Liver (tissue), 7 donors: ENCODE measurements at regions not wholly inside any gene's neighbourhood (a gene's known extent, or its start where the extent isn't known, plus 50 kb on each side); places are given as distances from the start of the nearest gene placed in this dataset.

Experiments used
- DNase-seq: peaks from one replicate; pipeline ENCODE4 v3.0.0-alpha.2; 2017; ENCODE audit warnings: low spot score
- H3K27ac ChIP-seq, 2 donors: one replicate each; pipeline ENCODE4 v1.7.0; 2013; ENCODE audit warnings: inconsistent platforms in 2 of 2, low read length in 2 of 2, control low read depth in 1 of 2, low read depth in 1 of 2, mild to moderate bottlenecking in 1 of 2
- H3K27me3 ChIP-seq, 4 donors: one replicate each; pipeline versions ENCODE4 v1.6.1 to v1.7.0; 2013; ENCODE audit warnings: low read length in 3 of 4, inconsistent platforms in 1 of 4, mild to moderate bottlenecking in 1 of 4, moderate library complexity in 1 of 4; ENCODE audit not compliant: control insufficient read depth in 4 of 4, insufficient read depth in 4 of 4
- H3K36me3 ChIP-seq, 4 donors: one replicate each; pipeline versions ENCODE4 v1.6.1 to v1.7.0; 2013; ENCODE audit warnings: low read length in 3 of 4, mild to moderate bottlenecking in 3 of 4, low read depth in 1 of 4, moderate library complexity in 1 of 4; ENCODE audit not compliant: control insufficient read depth in 4 of 4, insufficient read depth in 3 of 4
- H3K4me1 ChIP-seq, 4 donors: one replicate each; pipeline versions ENCODE4 v1.6.1 to v1.7.0; 2013; ENCODE audit warnings: low read length in 3 of 4, mild to moderate bottlenecking in 3 of 4, moderate library complexity in 1 of 4; ENCODE audit not compliant: control insufficient read depth in 4 of 4, insufficient read depth in 4 of 4
- H3K4me3 ChIP-seq, 3 donors: one replicate each; pipeline versions ENCODE4 v1.6.1 to v1.7.0; 2013; ENCODE audit warnings: low read length in 3 of 3, control low read depth in 1 of 3, low read depth in 1 of 3, mild to moderate bottlenecking in 1 of 3
- H3K9ac ChIP-seq, 2 donors: one replicate each; pipeline ENCODE4 v1.7.0; 2013; ENCODE audit warnings: low read length in 2 of 2, mild to moderate bottlenecking in 2 of 2, moderate library complexity in 2 of 2, control low read depth in 1 of 2, low read depth in 1 of 2
- H3K9me3 ChIP-seq, 4 donors: one replicate each; pipeline versions ENCODE4 v1.6.1 to v1.7.0; 2013; ENCODE audit warnings: low read length in 3 of 4; ENCODE audit not compliant: control insufficient read depth in 4 of 4
- FOXA1 ChIP-seq: IDR thresholded peaks from 2 replicates; pipeline ENCODE4 v1.6.1; 2016; ENCODE audit warnings: antibody characterized with exemption
- FOXA2 ChIP-seq: IDR thresholded peaks from 2 replicates; pipeline ENCODE4 v1.6.1; 2016; ENCODE audit warnings: antibody characterized with exemption
- GABPA ChIP-seq, 2 donors: IDR thresholded peaks in 1 of 2; conservative IDR thresholded peaks in 1 of 2; 2 replicates each; pipeline ENCODE4 v1.6.1; 2016; ENCODE audit warnings: antibody characterized with exemption in 2 of 2, mild to moderate bottlenecking in 1 of 2, moderate library complexity in 1 of 2
- HNF4G ChIP-seq: IDR thresholded peaks from 2 replicates; pipeline ENCODE4 v1.6.1; 2016; ENCODE audit warnings: antibody characterized with exemption
- NR2F2 ChIP-seq: IDR thresholded peaks from 2 replicates; pipeline ENCODE4 v1.6.1; 2016; ENCODE audit warnings: antibody characterized with exemption
- TAF1 ChIP-seq: conservative IDR thresholded peaks from 2 replicates; pipeline ENCODE4 v1.6.1; 2016; ENCODE audit warnings: antibody characterized with exemption, mild to moderate bottlenecking
- YY1 ChIP-seq: IDR thresholded peaks from 2 replicates; pipeline ENCODE4 v1.6.1; 2016; ENCODE audit warnings: antibody characterized with exemption, mild to moderate bottlenecking
- WGBS: extraction: QIAGEN DNeasy Blood & Tissue Kit; methylation state at CpG from one replicate; pipeline ENCODE4 v1.1.7; 2013; 5-methylcytosine and 5-hydroxymethylcytosine counted together
- TF ChIP-seq, protein P1 (sequence below): IDR thresholded peaks from 2 replicates; pipeline ENCODE4 v1.6.1; 2016; ENCODE audit warnings: antibody characterized with exemption
- TF ChIP-seq, protein P2 (sequence below): IDR thresholded peaks from 2 replicates; pipeline ENCODE4 v1.6.1; 2016; ENCODE audit warnings: antibody characterized with exemption, mild to moderate bottlenecking
- donor health status: healthy.
- donor health status: healthy.
- donor health status: healthy.
- donor health status: healthy.

DNA sequence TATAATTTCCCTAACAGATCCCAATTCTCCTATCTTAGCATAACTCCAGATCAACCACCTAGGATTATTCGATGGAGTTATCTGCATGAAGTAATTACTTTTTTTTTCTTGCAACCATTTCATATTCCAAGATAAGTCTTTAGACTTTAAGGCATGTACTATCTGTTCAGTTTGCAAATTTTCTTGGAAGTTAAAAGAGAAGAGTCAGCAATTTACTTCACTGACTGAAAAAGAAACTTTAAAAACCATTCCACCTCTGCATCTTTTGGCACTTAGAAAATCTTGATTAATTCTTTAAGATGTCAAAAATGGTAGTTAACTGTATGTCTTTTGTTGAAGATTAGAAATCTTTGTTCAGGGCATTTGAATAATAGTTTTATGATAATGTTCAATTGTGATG lies 830.5 kb upstream of the KLHL29 start (continued):
- TF ChIP-seq, protein P1, sequence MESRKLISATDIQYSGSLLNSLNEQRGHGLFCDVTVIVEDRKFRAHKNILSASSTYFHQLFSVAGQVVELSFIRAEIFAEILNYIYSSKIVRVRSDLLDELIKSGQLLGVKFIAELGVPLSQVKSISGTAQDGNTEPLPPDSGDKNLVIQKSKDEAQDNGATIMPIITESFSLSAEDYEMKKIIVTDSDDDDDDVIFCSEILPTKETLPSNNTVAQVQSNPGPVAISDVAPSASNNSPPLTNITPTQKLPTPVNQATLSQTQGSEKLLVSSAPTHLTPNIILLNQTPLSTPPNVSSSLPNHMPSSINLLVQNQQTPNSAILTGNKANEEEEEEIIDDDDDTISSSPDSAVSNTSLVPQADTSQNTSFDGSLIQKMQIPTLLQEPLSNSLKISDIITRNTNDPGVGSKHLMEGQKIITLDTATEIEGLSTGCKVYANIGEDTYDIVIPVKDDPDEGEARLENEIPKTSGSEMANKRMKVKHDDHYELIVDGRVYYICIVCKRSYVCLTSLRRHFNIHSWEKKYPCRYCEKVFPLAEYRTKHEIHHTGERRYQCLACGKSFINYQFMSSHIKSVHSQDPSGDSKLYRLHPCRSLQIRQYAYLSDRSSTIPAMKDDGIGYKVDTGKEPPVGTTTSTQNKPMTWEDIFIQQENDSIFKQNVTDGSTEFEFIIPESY: no peak

DNA sequence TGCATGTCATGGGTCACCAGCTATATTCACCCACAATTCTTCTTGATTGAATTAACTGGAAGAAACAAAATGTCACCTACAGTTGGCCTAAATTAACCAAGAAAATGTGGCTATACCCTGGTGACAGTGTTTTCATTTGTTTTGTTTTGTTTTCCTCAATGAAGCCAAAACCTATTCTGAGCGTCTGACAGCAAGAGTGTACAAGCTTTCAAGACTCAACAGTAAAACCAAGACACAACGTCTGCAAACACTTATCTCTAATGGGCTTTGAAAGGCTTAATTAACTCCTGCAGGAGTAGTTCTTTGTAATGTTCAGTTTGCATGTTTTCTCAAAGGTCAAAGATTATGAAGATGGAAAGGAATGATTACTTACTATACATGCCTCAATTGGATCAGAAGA lies 827.6 kb upstream of the KLHL29 start:
- no peak for DNase-seq
- TF ChIP-seq, protein P2, sequence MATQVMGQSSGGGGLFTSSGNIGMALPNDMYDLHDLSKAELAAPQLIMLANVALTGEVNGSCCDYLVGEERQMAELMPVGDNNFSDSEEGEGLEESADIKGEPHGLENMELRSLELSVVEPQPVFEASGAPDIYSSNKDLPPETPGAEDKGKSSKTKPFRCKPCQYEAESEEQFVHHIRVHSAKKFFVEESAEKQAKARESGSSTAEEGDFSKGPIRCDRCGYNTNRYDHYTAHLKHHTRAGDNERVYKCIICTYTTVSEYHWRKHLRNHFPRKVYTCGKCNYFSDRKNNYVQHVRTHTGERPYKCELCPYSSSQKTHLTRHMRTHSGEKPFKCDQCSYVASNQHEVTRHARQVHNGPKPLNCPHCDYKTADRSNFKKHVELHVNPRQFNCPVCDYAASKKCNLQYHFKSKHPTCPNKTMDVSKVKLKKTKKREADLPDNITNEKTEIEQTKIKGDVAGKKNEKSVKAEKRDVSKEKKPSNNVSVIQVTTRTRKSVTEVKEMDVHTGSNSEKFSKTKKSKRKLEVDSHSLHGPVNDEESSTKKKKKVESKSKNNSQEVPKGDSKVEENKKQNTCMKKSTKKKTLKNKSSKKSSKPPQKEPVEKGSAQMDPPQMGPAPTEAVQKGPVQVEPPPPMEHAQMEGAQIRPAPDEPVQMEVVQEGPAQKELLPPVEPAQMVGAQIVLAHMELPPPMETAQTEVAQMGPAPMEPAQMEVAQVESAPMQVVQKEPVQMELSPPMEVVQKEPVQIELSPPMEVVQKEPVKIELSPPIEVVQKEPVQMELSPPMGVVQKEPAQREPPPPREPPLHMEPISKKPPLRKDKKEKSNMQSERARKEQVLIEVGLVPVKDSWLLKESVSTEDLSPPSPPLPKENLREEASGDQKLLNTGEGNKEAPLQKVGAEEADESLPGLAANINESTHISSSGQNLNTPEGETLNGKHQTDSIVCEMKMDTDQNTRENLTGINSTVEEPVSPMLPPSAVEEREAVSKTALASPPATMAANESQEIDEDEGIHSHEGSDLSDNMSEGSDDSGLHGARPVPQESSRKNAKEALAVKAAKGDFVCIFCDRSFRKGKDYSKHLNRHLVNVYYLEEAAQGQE: no peak
- no peak for TF ChIP-seq FOXA2
- TF ChIP-seq GABPA (IDR thresholded peaks at IDR 0.05 in 1 of 2, conservative IDR thresholded peaks at IDR 0.05 in 1 of 2): no peak
- no peaks in the 10 kb centered on the region for H3K9me3 ChIP-seq
- no peaks in the 10 kb centered on the region for H3K4me1 ChIP-seq
- no peak overlapping the region for H3K9ac ChIP-seq
- no peak overlapping the region for H3K4me3 ChIP-seq
- H3K27ac ChIP-seq: no peak overlapping the region
- WGBS: 43% methylated on average over 2 of the region's 2 CpGs
- H3K36me3 ChIP-seq: no peaks in the 10 kb centered on the region
- H3K27me3 ChIP-seq: peaks cover 0 to 7% (median 0%) of the 10 kb centered on the region in 4 donors

DNA sequence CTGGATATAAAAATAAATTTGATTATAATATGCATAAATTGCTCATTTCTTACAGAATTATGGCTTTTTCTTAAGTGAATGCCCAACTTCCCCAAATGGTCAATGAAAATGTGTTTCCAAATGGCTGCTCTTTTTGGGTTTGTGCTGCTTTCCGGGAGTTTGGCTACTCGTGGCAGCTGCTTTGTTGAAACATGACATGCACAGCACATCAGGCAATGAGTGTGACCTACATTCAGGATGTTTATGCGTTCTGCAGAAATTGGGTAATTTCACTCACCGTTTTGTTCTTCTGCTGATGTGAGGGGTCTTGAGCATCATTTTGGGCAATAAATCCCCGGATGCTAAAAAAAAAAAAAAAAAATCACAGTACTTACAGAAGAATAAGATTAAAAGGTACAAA lies 825.0 kb upstream of the KLHL29 start:
- peaks cover 0 to 3% (median 0%) of the 10 kb centered on the region in 4 donors for H3K27me3 ChIP-seq
- H3K4me3 ChIP-seq: no peak overlapping the region
- WGBS: 68% methylated on average over 5 of the region's 5 CpGs
- no peaks in the 10 kb centered on the region for H3K4me1 ChIP-seq
- no peak overlapping the region for H3K9ac ChIP-seq
- TF ChIP-seq YY1 (no peak), FOXA1 (no peak), HNF4G (no peak), TAF1 (no peak), NR2F2 (no peak)
- TF ChIP-seq, protein P1: no peak
- TF ChIP-seq, protein P2: no peak
- no peak for DNase-seq
- H3K9me3 ChIP-seq: peaks cover 0 to 3% (median 0%) of the 10 kb centered on the region in 4 donors
- no peak overlapping the region for H3K27ac ChIP-seq
- no peaks in the 10 kb centered on the region for H3K36me3 ChIP-seq
